Loucy (cell line): ENCODE measurements at regions not wholly inside any gene's neighbourhood (a gene's known extent, or its start where the extent isn't known, plus 50 kb on each side); places are given as distances from the start of the nearest gene placed in this dataset.
"Not testable (repeated sequence)": the region's sequence is repeated elsewhere in the genome, so short reads cannot be mapped to it uniquely, and the experiment has no call there.

ENCODE experiments used
- H2AFZ ChIP-seq: fragments of 200-600 bp; sonication (generic); 2 replicates; pipeline ENCODE4 v1.6.0; 2016; ENCODE audit warnings: antibody characterized with exemption, mild to moderate bottlenecking, low read length, moderate library complexity
- H3F3A ChIP-seq: fragments of 200-600 bp; 2 replicates; pipeline ENCODE4 v1.6.0; 2016; ENCODE audit warnings: antibody characterized with exemption, low read depth, mild to moderate bottlenecking
- H3K27me3 ChIP-seq: fragments of 200-600 bp; sonication (generic); 2 replicates; pipeline ENCODE4 v1.6.1; 2014; ENCODE audit warnings: low read length, mild to moderate bottlenecking; ENCODE audit not compliant: insufficient read depth, poor library complexity, severe bottlenecking
- H3K36me3 ChIP-seq: fragments of 200-600 bp; sonication (generic); 2 replicates; pipeline ENCODE4 v1.6.1; 2016; ENCODE audit warnings: low read length; ENCODE audit not compliant: insufficient read depth
- H3K4me1 ChIP-seq: fragments of 200-600 bp; sonication (generic); 2 replicates; pipeline ENCODE4 v1.5.1; 2014; ENCODE audit warnings: low read length, mild to moderate bottlenecking; ENCODE audit not compliant: insufficient read depth, poor library complexity, severe bottlenecking
- H3K4me2 ChIP-seq: fragments of 200-600 bp; sonication (generic); 2 replicates; pipeline ENCODE4 v1.6.0; 2014; ENCODE audit warnings: antibody characterized with exemption, low read length, low read depth, mild to moderate bottlenecking; ENCODE audit not compliant: poor library complexity, severe bottlenecking
- H3K4me3 ChIP-seq: fragments of 200-600 bp; sonication (generic); 2 replicates; pipeline ENCODE4 v1.5.1; 2014; ENCODE audit warnings: low read length, mild to moderate bottlenecking, mixed read lengths; ENCODE audit not compliant: poor library complexity, severe bottlenecking
- H3K79me2 ChIP-seq: fragments of 200-600 bp; sonication (generic); 2 replicates; pipeline ENCODE4 v1.6.1; 2014; ENCODE audit warnings: low read length; ENCODE audit not compliant: insufficient read depth
- H3K9ac ChIP-seq: fragments of 200-600 bp; sonication (generic); 2 replicates; pipeline ENCODE4 v1.6.0; 2014; ENCODE audit warnings: mild to moderate bottlenecking, low read depth, low read length, moderate library complexity; ENCODE audit not compliant: poor library complexity, severe bottlenecking
- H3K9me2 ChIP-seq: fragments of 200-600 bp; sonication (generic); replicated peaks from 2 replicates; pipeline ENCODE4 v1.6.1; 2016; ENCODE audit warnings: low read depth, low read length, mixed read lengths
- H3K9me3 ChIP-seq: fragments of 200-600 bp; sonication (generic); 2 replicates; pipeline ENCODE4 v1.6.1; 2014; ENCODE audit warnings: mild to moderate bottlenecking, antibody characterized with exemption, low read length, low read depth; ENCODE audit not compliant: insufficient read depth
- H4K20me1 ChIP-seq: fragments of 200-600 bp; sonication (generic); 2 replicates; pipeline ENCODE4 v1.6.0; 2014; ENCODE audit warnings: antibody characterized with exemption, low read length, mild to moderate bottlenecking; ENCODE audit not compliant: insufficient read depth, poor library complexity, severe bottlenecking
- CTCF ChIP-seq: fragments of 200-600 bp; sonication (generic); conservative IDR thresholded peaks from 2 replicates; pipeline ENCODE4 v1.5.1; 2014; ENCODE audit warnings: mild to moderate bottlenecking, antibody characterized with exemption, low read length
- EZH2phosphoT487 ChIP-seq: fragments of 200-600 bp; IDR thresholded peaks from 2 replicates; pipeline ENCODE4 v1.6.1; 2018; ENCODE audit warnings: antibody characterized with exemption, mild to moderate bottlenecking, moderate library complexity, borderline replicate concordance

DNA sequence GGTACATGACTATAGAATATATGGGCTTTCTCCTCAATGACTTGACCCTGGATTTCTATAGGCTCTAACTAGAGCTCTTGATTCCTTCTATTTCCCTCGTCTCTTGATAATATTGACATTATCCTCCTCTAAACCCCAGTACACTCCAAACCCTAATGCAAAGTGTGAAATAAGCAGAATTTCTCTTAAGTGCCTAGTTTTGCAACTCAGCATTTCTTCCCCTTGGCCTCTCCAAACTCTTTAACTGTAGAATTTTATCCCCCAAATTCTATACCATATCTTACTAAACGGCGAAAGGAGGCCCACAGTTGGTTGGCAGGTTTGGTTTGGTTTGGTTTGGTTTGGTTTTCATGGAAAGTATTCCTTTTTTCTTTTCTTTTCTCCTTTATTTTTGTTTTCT is 498.7 kb downstream of the CCER1 start:
- Histone ChIP-seq H3K9me2 (no peaks in the 10 kb centered on the region), H2AFZ (no peak overlapping the region), H3K79me2 (no peaks in the 10 kb centered on the region), H3K27me3 (no peaks in the 10 kb centered on the region), H3K4me1 (no peaks in the 10 kb centered on the region), H3K9me3 (no peaks in the 10 kb centered on the region), H3K36me3 (no peaks in the 10 kb centered on the region), H3K4me2 (no peak overlapping the region), H3K4me3 (no peak overlapping the region), H3K9ac (no peak overlapping the region), H4K20me1 (no peaks in the 10 kb centered on the region), H3F3A (no peaks in the 10 kb centered on the region)
- TF ChIP-seq EZH2phosphoT487, result no peak
- TF ChIP-seq CTCF, result no peak

- Histone ChIP-seq H3K9me2 (no peaks in the 10 kb centered on the region), H3K27me3 (no peaks in the 10 kb centered on the region), H4K20me1 (no peaks in the 10 kb centered on the region), H3K4me1 (no peaks in the 10 kb centered on the region), H3K9ac (no peak overlapping the region), H3K9me3 (no peaks in the 10 kb centered on the region), H3K4me2 (no peak overlapping the region), H3K79me2 (no peaks in the 10 kb centered on the region), H3K36me3 (no peaks in the 10 kb centered on the region), H2AFZ (no peak overlapping the region), H3K4me3 (no peak overlapping the region), H3F3A (no peaks in the 10 kb centered on the region)
- no peak for TF ChIP-seq EZH2phosphoT487
- no peak for TF ChIP-seq CTCF
These were observed 499.2 kb downstream of the CCER1 start for GRCh38 chr12:90455756-90456155.

- H3K4me1 ChIP-seq, result no peaks in the 10 kb centered on the region
- no peaks in the 10 kb centered on the region for H3K9me2 ChIP-seq
- no peaks in the 10 kb centered on the region for H3K79me2 ChIP-seq
- no peak overlapping the region for H3K4me3 ChIP-seq
- no peak for TF ChIP-seq EZH2phosphoT487
- H3K9me3 ChIP-seq, result no peaks in the 10 kb centered on the region
- no peaks in the 10 kb centered on the region for H4K20me1 ChIP-seq
- H3K36me3 ChIP-seq, result no peaks in the 10 kb centered on the region
- no peak overlapping the region for H3K4me2 ChIP-seq
- no peak overlapping the region for H2AFZ ChIP-seq
- no peak overlapping the region for H3K9ac ChIP-seq
- H3F3A ChIP-seq, result no peaks in the 10 kb centered on the region
- H3K27me3 ChIP-seq, result no peaks in the 10 kb centered on the region
These were observed 505.4 kb downstream of the CCER1 start for GRCh38 chr12:90449611-90450010.

- H3K4me2 ChIP-seq, H2AFZ ChIP-seq, H4K20me1 ChIP-seq, H3K36me3 ChIP-seq, H3F3A ChIP-seq, H3K9ac ChIP-seq, H3K4me1 ChIP-seq, H3K9me2 ChIP-seq, H3K9me3 ChIP-seq, H3K27me3 ChIP-seq, H3K4me3 ChIP-seq, H3K79me2 ChIP-seq: not testable (repeated sequence)
These were observed 511.5 kb downstream of the CCER1 start for GRCh38 chr12:90443466-90443865.
